DOHH2 (cell line): ENCODE measurements at regions not wholly inside any gene's neighbourhood (a gene's known extent, or its start where the extent isn't known, plus 50 kb on each side); places are given as distances from the start of the nearest gene placed in this dataset.
A peak's percentile ranks its signal among the peaks of the same experiment; 100 is the strongest.

Experiments
- H3F3A ChIP-seq: fragments of 200-600 bp; sonication (generic), shearing (Covaris generic); 2 replicates; pipeline ENCODE4 v1.6.0; 2016; ENCODE audit warnings: antibody characterized with exemption, mild to moderate bottlenecking; ENCODE audit not compliant: control insufficient read depth, insufficient read depth
- H3K27ac ChIP-seq: fragments of 200-600 bp; sonication (generic); 2 replicates; pipeline ENCODE4 v1.5.1; 2014; ENCODE audit warnings: low read depth, mild to moderate bottlenecking, low read length, moderate library complexity
- H3K27me3 ChIP-seq: fragments of 200-600 bp; sonication (generic); 2 replicates; pipeline ENCODE4 v1.6.1; 2014; ENCODE audit warnings: mild to moderate bottlenecking, low read length, mixed read lengths; ENCODE audit not compliant: control insufficient read depth
- H3K36me3 ChIP-seq: fragments of 200-600 bp; sonication (generic); 2 replicates; pipeline ENCODE4 v1.6.1; 2014; ENCODE audit warnings: mild to moderate bottlenecking, low read length, moderate library complexity, mixed read lengths; ENCODE audit not compliant: control insufficient read depth
- H3K4me1 ChIP-seq: fragments of 200-600 bp; sonication (generic); 2 replicates; pipeline ENCODE4 v1.6.1; 2014; ENCODE audit warnings: mild to moderate bottlenecking, low read length, mixed read lengths; ENCODE audit not compliant: control insufficient read depth
- H3K4me2 ChIP-seq: fragments of 200-600 bp; sonication (generic); 2 replicates; pipeline ENCODE4 v1.6.0; 2014; ENCODE audit warnings: mild to moderate bottlenecking, low read length, moderate library complexity
- H3K4me3 ChIP-seq: fragments of 200-600 bp; sonication (generic); 2 replicates; pipeline ENCODE4 v1.5.1; 2014; ENCODE audit warnings: mild to moderate bottlenecking, low read length, mixed read lengths
- H3K79me2 ChIP-seq: fragments of 200-600 bp; sonication (generic); 2 replicates; pipeline ENCODE4 v1.6.1; 2014; ENCODE audit warnings: mild to moderate bottlenecking, low read length, mixed read lengths; ENCODE audit not compliant: control insufficient read depth
- H3K9me2 ChIP-seq: fragments of 200-600 bp; sonication (generic); replicated peaks from 2 replicates; pipeline ENCODE4 v1.6.1; 2014; ENCODE audit warnings: mild to moderate bottlenecking, low read length, mixed read lengths; ENCODE audit not compliant: control insufficient read depth
- H3K9me3 ChIP-seq: fragments of 200-600 bp; sonication (generic); 2 replicates; pipeline ENCODE4 v1.6.1; 2014; ENCODE audit warnings: antibody characterized with exemption, low read length, mixed read lengths; ENCODE audit not compliant: control insufficient read depth, insufficient read depth
- H4K20me1 ChIP-seq: fragments of 200-600 bp; sonication (generic); 2 replicates; pipeline ENCODE4 v1.6.0; 2014; ENCODE audit warnings: low read depth, mild to moderate bottlenecking, antibody characterized with exemption, low read length, moderate library complexity; ENCODE audit not compliant: control insufficient read depth, insufficient read depth
- CTCF ChIP-seq: fragments of 200-600 bp; sonication (generic); IDR thresholded peaks from one replicate; pipeline ENCODE4 v1.5.1; 2014; ENCODE audit warnings: antibody characterized with exemption, mild to moderate bottlenecking, low read depth, low read length; ENCODE audit not compliant: poor library complexity, severe bottlenecking
- EZH2phosphoT487 ChIP-seq: fragments of 200-600 bp; sonication (generic); IDR thresholded peaks from 2 replicates; pipeline ENCODE4 v1.6.1; 2017; ENCODE audit warnings: borderline replicate concordance, mild to moderate bottlenecking, antibody characterized with exemption, low read length, moderate library complexity, mixed read lengths

GRCh38 chr2:145226901-145227300, 707.0 kb upstream of the ZEB2 start:
- no peaks in the 10 kb centered on the region for H4K20me1 ChIP-seq
- no peaks in the 10 kb centered on the region for H3K27me3 ChIP-seq
- H3K79me2 ChIP-seq, result no peaks in the 10 kb centered on the region
- H3K4me3 ChIP-seq, result no peak overlapping the region
- TF ChIP-seq EZH2phosphoT487 (no peak), CTCF (no peak)
- H3K36me3 ChIP-seq, result no peaks in the 10 kb centered on the region
- H3K9me3 ChIP-seq, result peaks cover 13% of the 10 kb centered on the region; the same call in 1 of the 2 replicates
- H3F3A ChIP-seq, result no peaks in the 10 kb centered on the region
- no peak overlapping the region for H3K27ac ChIP-seq
- peaks cover 4% of the 10 kb centered on the region for H3K4me1 ChIP-seq
- H3K9me2 ChIP-seq, result no peaks in the 10 kb centered on the region
- no peak overlapping the region for H3K4me2 ChIP-seq

- peaks cover 39% of the 10 kb centered on the region for H3K9me3 ChIP-seq
- peak overlapping the region; percentile 54; the same call in 1 of the 2 replicates for H3K27ac ChIP-seq
- H3K4me3 ChIP-seq, result no peak overlapping the region
- H3K4me2 ChIP-seq, result no peak overlapping the region
- H3K36me3 ChIP-seq, result peaks cover 11% of the 10 kb centered on the region
- H3K27me3 ChIP-seq, result no peaks in the 10 kb centered on the region
- H4K20me1 ChIP-seq, result no peaks in the 10 kb centered on the region
- peaks cover 5% of the 10 kb centered on the region; the same call in 1 of the 2 replicates for H3F3A ChIP-seq
- peaks cover 28% of the 10 kb centered on the region for H3K4me1 ChIP-seq
- H3K9me2 ChIP-seq, result no peaks in the 10 kb centered on the region
- no peak for TF ChIP-seq CTCF
- TF ChIP-seq EZH2phosphoT487, result no peak
- no peaks in the 10 kb centered on the region for H3K79me2 ChIP-seq
Observed at GRCh38 chr2:145221516-145221915, 701.6 kb upstream of the ZEB2 start.

DNA sequence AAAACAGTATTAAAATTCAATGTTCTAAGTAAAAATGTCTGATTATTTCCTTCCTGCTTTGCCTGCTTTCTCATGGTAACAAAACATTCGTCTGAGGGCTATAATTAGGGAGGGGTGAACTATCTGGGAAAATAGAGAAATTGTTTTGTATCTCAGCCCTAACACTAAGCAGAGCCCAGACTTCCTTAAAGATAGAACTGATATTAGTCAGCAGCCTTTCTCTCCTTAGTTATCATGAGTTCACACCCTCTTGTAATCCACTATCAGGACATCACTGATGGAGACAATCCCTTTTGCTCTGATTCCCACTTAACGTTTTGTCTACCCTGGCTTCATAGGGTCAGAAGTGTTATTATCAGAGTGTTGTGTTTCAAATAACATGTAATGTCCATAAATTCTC, 701.1 kb upstream of the ZEB2 start:
- H3K4me3 ChIP-seq, result peak overlapping the region; percentile 18
- peaks cover 28% of the 10 kb centered on the region for H3K4me1 ChIP-seq
- H3K36me3 ChIP-seq, result peaks cover 11% of the 10 kb centered on the region
- peak overlapping the region; percentile 41; the same call in 1 of the 2 replicates for H3K4me2 ChIP-seq
- no peaks in the 10 kb centered on the region for H3K27me3 ChIP-seq
- no peaks in the 10 kb centered on the region for H3K79me2 ChIP-seq
- peaks cover 39% of the 10 kb centered on the region for H3K9me3 ChIP-seq
- H4K20me1 ChIP-seq, result no peaks in the 10 kb centered on the region
- H3K9me2 ChIP-seq, result no peaks in the 10 kb centered on the region
- peaks cover 5% of the 10 kb centered on the region; the same call in 1 of the 2 replicates for H3F3A ChIP-seq
- peak overlapping the region; percentile 54 for H3K27ac ChIP-seq
- TF ChIP-seq CTCF (no peak), EZH2phosphoT487 (no peak)
